ENCODE measurements at regions not wholly inside any gene's neighbourhood (a gene's known extent, or its start where the extent isn't known, plus 50 kb on each side); places are given as distances from the start of the nearest gene placed in this dataset.
"Not testable (repeated sequence)": the region's sequence is repeated elsewhere in the genome, so short reads cannot be mapped to it uniquely, and the experiment has no call there.

DNA sequence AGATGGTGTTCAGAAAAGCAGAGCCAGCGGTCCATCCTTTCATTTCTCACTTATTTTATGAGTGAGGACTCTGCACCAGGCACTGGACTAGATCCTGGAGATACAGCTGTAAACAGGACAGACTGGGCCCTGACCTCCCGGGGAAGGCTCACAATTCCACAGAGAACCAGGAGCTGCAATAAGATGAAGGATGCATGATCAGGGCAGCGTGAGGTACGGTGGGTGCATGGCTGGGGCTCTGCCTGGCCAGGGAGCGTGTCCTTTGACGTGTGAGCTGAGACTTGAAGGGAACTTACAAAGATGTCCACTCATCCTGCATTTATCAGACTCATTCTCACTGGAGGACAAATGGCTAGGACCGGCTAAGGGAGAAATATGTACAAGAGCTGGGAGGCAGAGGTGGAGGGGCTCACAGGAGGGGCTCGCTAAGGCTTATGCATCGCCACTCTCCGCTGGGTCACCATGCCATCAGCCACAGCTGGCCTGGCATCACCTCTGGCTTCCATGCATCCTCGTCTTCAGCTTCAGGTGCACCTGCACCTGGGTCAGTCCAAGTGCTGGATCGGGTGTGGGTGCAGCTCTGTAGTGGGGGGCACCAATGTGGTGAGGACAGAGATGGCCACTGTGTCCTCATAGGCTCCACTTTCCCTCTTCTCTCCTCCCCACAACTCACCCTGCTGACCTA lies 213.9 kb downstream of the TOMM20 start:
- DNase-seq = peak; percentile 54

DNA sequence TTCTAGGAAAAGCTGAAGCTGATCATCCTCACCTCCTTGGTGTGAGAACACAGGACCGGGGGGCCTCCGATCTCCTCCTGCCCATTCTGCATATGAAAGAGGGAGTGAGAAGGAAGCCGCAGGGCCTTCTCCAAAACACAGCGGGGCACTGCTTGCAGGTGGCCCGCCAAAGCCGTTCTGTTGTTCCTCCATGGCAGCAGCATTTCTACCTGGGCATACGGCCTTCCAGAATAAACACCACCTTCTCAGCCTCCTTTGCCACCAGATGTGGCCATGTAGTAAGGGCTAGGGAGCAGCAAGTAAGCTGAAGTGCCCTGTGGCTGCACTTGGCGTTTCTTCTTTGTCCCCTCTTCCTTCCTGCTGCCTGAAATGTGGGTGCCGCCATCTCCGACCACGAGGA lies 214.9 kb downstream of the TOMM20 start:
- DNase-seq = peak; percentile 46

DNA sequence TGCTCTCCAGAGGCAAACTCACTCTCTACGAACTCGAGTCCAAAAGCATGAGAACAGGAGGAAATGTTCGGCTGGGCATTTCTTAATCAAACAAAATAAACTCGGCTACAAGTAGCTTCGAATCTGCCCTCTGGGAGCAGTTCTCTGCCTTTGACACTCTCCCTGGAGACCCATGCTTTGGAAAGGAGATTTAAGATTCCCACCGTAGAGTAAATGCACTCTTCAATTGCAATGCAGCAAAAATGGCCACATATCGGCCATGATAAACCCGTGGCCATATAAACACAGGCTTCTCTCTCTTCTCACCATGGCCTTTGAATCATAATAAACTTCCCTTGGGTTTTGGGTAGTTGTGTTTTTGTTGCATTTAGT lies 215.4 kb downstream of the TOMM20 start:
- peak; percentile 9 for DNase-seq

DNA sequence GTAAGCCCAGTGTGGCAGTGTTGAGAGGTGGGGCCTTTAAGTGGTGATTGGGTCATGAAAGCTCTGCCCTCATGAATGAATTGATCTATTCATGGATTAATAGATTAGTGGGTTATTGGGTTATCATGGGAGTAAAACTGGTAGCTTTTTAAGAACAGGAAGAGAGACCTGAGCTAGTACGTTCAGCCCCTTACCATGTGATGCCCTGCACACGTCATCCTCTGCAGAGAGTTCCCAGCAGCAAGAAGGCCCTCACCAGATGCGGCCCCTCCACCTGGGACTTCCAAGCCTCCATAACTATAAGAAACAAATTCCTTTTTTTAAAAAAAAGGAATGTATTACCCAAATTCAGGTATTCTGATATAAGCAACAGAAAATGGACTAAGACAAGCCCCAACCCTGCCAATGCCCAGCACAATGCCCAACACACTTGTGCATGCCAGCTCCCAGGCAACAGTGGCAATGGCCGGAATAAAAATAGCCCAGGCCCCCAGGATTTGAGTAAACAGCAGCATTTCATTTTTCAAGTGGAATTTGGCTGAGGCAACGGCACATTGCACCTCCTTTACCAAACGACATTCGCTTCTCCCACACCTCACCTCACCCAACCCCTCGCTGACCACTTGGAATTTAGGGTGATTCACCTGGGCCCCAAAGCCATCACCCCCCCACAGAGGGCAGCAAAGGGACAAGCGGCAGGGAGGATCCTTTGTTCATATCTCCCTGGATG lies 215.9 kb downstream of the TOMM20 start:
- peak; percentile 28 for DNase-seq

DNA sequence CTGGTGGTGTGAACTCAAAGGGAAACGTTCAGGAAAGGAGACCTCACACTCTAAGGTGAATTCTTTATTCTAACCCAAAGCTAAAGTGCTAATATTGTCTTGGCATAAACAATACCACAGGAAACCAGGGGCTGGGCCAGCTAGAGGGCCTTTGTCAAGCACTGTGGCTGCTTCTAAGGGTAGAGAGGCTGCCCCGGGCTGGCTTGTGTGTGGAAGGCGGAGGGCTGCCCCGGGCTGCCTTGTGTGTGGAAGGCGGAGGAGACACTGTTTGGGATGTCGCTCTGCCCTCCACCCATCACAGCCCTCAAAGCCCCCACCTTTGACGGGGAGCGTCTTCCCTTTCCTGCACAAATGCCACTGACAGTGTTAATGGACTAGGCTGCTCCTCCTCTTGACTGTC lies 216.8 kb downstream of the TOMM20 start:
- peak; percentile 74 for DNase-seq

DNA sequence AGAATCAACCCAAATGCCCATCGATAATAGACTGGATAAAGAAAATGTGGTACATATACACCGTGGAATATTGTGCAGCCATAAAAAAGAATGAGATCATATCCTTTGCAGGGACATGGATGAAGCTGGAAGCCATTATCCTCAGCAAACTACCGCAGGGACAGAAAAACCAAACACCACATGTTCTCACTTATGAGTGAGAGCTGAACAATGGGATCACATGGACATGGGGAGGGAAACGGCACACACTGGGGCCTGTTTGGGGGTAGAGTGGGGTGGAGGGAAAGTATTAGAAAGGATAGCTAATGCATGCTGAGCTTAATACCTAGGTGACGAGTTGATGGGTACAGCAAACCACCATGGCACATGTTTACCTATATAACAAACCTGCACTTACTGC lies 217.5 kb downstream of the TOMM20 start:
- not testable (repeated sequence) for DNase-seq

DNA sequence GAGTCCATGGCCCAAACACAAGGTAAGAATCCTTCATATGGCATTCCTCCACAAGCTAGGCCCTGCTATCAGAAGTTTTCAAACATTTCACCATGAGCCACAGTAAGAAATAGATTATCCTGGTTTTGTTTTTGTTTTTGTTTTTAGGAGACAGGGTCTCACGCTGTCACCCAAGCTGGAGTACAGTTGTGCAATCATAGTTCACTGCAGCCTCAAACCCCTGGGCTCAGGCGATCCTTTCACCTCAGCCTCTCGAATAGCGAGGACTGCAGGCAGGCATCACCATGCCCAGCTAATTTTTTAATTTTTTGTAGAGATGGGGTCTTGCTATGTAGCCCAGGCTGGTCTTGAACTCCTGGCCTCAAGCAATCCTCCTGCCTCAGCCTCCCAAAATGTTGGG lies 218.8 kb downstream of the TOMM20 start:
- no peak for DNase-seq

DNA sequence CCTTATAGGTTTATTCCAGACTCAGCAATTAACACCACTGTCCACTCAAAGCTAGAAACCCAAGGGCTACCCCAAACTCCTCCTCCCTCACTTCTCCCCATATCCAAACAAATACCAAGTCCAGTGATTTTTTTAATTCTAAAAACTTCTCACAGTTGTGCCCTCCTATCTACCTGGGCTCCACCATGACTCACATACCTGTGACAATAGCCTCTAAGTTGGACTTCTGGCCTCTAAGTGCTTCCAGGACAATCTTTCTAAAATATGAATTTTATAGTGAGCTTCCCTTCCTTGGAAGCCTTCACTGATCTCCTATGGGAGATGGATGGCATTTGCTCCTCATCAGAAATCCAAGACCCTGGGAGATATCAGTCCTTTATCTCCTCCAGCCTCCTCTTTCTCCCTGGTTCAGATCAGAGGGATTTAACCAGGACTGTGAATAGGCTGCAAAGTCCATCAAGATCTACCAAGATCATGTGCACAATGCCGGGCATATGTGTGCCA lies 219.3 kb downstream of the TOMM20 start:
- no peak for DNase-seq

DNA sequence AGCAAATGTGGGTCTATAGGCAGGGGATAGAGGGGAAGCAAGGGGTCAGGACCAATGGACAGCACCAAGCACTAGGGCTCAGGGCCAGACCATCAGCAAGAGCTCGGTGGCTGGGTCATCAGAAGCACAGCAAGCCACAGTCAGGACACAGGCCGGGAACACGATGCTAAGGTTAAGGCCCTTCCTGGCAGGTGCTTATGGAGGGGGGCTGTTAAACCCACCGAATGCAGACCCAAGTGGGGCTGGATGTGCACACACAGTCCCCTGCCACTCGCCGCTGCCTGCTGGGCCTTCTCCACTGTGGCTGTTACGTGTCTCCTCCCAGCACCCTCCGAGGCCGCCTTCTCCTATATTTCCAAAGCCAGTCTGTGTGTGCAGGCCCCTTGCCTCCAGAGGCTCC lies 220.1 kb downstream of the TOMM20 start:
- no peak for DNase-seq

DNA sequence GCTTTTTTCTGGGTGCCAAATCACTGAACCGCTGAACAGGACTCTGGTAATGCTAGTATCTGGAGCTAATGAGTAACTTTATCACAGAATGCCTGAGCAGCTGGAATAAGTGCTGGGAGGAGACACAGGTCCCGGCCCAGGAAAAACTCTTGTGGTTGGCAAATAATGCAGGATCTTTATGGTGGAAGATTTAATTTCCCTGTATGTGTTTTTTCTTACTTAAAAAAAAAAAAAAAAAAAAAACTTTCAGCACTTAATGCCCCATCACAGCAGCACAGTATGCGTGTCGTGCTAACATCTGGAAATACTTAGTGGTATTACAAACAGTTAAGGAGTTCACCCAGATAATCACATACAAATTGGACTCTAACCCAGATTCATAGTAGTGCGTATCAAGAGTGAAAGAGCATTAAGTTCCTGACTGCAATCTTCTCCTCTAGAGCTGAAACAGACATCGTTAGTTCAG lies 220.7 kb downstream of the TOMM20 start:
- DNase-seq = no peak

DNA sequence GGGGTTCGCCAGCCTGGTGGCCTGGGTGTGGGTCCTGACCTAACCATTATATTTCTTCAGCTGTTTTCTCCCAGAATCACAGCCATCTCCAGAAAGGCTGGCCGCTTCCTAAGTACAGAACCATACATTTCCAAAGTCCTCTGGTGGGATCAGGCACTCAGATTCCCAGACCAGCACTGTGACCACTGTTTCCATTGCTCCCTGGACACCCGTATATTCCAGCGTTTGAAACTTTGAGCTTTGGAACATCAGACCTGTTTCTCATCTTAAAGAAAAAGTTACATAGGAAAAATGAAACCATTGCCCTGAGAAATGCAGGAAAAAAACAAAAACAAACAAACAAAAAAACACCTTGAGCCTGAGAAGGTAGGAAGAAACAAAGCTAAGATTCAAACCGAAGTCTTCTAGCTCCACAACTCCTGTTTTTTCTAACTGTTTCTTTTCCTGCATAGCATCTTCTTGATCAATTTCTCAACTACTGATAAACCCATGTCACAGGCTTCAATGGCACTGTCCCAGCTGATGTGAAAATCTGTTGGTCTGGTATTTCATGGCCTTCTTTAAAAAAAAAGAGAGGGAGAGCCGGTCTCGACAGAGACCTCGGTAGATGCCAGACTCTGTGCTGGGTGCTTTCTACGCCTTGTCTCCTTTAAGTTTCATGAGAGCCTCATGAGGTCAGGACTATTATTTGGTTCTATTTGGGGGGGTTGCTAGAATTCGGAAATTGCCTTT lies 221.3 kb downstream of the TOMM20 start:
- DNase-seq = no peak

DNA sequence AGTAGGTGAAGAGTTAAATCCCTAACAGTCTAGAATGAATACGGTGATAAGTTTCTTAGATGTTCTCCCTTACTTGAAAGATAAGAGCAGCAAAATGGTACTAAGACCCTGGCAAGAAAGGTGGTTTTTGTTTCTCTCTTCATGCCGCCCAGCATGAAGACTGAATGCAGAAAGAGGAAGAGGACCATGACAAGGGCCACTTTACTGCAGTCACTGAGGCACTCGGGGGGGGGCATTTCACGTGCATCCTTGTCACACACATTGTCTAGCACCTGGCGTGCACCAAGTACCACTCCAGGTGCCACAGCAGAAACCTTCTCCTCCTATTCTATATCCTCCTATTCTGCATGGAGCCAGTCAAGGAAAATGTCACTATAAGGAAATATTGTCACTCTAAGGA lies 222.0 kb downstream of the TOMM20 start:
- DNase-seq = no peak

DNA sequence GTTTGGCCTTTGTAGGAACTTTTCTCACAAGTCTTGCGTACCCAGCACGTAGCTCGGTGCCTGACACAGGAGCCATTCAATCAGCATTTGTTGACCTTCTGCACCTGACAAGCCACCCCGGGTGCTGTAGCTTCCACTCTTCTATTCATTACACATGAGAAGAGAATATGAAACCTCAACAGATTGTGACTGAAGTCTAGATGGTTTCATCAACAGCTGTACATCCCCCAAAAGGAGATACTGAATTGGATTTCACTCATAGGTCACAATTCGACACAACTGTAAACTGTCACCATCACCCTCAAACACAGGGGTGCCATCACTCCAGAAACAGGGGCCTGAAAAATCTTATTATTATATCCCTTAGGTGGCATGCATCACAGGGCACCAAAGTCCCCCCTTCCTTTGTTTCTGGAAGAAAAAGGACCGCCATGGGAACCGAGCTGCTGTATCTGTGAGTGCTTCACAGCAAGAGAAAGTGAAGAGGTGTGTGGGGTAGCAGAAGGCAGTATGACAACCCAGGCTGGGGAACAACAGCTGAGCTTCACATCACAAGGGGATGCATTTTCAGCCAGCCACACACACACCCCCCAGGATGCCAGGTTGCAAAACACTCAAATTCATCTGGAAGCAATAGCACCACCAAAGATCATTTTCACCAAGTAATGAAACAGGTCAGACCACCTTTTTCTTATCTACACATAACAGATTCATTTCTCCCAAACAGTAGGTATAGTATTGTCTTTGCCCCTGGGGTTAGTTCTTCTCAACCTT lies 225.7 kb downstream of the TOMM20 start:
- no peak for DNase-seq

DNA sequence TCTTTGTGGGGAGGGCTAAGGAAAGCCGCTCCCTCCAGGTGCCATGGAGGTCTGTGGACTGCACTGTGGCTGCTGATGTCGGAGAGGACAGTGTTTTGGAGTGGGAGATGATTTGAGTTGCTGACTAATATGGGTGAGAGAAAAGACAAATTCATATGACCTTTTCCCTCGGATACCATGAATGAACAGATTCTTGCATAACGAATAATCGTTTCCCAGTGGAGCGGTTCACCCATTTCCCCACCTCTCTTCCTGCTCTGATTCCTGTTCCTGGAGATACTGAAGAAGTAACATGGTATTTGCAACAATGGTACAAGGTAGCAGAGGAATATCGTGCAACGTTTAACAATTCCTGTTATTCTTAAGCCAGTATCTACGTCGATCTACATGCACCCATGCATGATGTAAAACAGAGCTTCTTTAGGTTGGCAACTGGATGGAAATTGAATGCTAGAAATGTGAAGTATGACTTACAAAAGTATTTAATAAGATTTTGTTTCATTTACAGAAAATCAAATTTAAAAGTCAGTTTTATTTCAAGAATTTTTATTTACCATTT lies 227.1 kb downstream of the TOMM20 start:
- DNase-seq = no peak

DNA sequence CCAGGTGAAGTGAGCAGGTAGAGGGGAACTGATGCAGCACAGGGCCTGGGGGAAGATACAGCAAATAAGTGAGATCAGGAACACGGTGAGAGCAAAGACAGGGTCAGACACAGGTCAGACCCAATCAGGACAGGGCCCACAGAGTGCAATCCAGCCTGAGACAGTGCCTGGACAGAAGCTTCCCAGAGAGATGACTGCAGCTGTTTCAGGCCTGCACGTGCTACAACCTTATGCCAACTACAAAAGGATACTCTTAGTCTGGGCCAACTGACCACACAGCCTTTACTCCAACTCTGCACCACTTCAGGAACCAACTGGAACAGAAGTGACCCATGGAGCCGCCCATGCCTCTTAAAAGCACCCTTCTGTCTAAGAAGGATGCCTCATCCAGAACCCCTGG lies 228.0 kb downstream of the TOMM20 start:
- no peak for DNase-seq

DNA sequence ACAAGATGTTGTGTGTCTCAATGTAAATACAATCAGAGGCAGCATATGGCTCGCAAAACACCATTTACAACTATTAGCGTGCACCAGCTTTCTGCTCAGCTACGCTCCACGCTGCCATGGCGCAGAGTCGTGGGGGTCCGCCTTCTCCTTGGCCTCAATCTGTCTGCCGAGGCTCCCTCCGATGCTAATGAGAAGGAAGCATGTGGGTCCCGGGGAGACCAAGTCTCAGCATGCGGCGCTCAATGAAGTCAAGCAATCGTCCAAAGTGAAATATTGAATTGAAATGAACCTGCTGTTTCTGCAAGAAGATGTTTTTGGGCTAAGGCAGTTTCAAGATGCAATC lies 228.9 kb downstream of the TOMM20 start:
- no peak for DNase-seq

DNA sequence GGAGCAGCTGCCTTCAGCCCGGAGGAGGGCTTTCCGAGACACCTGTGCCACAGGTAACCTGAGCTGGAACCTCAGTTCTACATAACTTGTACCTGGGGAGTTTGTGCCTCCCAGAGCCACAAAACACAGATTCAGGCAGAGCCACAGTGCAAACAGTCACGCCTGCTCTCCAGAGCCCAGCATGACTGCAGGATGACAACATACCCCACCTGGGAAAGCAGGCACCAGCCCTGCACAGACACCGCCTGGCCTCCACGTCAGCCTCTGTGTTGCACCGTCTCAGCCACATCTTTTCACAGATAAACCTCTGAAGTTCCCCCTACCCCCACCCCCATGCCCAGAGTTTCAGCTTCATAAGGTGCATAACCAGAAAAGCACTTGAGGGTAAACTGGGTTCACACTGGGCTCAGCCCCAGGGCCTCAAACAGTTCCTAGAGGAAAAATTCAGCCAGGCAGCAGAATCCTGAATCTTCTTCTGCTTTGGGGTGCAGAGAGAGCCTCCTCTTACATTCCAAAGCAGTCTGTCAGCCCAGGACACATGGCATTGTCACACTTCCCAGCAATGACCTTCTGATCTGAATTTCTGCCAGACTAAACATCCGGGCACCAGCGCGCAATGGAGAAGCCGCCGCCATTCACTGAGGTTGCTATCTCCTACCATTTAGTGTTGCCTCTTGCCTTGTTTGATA lies 229.5 kb downstream of the TOMM20 start:
- no peak for DNase-seq

DNA sequence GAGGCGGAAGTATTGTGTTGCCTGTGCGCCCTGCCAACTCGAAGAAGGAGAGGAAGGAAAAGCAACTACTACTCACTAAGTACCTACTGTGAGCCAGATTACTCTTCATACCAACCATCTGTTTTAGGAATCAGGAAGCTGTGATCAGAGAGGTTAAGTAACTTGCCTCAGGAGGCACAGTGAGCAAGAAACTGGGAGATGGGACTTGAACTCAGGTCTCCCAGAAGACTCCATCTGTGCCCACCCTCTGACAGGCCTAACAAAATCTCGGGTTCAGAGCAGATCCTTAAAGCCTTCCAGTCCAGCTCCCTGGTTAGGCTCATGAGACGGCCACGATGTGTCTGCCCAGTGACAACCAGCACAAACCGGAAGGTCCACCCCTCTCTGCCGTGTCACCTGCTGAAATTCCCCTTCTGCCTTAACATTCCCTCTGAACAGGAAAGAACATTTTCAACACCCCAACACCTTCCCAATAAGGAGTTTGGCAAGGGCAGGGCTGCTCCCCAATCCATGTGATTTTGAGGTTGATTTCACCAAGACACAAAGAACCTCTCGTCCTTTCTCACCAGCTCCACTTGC lies 230.1 kb downstream of the TOMM20 start:
- no peak for DNase-seq

DNA sequence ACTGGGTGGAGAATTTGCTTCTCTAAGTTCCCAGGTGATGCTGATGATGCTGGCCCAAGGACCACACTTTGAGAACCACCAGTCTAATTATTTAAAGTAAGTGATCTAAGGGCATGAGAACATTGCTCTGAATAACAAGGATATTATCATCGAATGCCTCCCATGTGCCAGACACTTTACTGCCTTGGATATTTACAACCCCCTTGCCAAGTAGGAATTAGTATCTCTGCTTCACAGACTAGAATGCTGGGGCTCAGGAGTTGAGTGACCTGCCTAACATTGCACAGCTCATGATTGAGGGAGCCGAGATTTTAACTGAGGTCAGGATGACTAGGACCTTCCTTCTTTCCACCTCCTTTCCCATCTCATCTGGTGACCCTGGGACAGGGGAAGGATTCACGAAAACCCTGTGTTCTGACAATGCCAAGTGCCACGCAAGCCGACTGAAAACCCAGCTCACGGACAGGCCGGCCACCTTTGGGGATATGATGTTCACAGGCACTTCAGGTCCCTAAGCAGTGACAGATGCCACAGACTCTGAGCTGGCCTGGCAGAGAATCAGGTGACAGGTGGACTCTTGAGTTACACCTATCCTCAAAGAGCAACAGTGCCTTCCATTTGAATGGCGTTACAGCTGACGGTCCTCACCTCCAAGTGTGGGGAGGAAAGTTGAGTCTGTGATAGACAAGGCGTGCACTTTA lies 230.7 kb downstream of the TOMM20 start:
- no peak for DNase-seq

DNA sequence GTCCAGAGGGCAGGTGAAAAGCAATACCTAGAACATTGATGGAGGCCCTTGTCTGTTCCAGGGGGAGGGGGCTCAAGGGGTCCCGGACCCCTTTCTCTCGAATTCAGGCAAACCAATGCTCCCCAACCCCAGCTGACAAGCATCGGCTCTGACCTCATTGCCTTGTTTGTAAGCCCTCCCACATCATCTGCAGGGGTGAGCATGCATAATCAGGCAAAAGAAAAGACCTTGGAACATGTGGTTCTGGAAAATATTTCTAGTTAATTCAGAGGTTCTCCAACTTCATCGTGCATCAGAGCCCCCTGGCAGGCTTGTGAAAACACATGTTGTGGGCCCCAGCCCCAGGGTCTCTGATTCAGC lies 231.3 kb downstream of the TOMM20 start:
- DNase-seq = no peak

Measured in activated effector memory CD4-positive, alpha-beta T cell treated with anti-CD3 and anti-CD28 coated beads, Interleukin-2, amount 50 U/mL, for 16 hours (primary cell).